Fibroblast of skin of abdomen (primary cell): ENCODE measurements at regions not wholly inside any gene's neighbourhood (a gene's known extent, or its start where the extent isn't known, plus 50 kb on each side); places are given as distances from the start of the nearest gene placed in this dataset.
"Not testable (repeated sequence)": the region's sequence is repeated elsewhere in the genome, so short reads cannot be mapped to it uniquely, and the experiment has no call there.

Experiments
- DNase-seq: peaks from one replicate; pipeline ENCODE4 v3.0.0-alpha.2; 2013

DNA sequence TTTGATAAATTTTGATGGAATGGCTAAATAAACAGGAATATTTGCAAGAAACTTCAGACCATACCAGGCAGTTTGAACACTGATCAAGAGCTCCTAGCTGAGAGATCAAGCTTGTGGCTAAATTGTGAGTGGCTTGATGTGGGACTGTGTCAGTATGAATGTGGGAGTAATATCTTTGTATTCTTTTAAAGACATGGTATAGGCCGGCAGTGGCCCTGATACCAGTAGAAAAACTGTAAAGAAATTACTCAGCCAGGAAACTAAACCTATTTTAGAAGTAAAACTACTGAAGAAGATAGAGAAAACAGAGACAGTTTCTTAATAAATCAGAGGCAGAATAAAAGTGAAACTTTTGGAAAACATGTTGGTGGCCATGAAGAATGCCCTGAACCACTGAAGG lies 608.4 kb upstream of the SYNCRIP start:
- DNase-seq, result no peak

DNA sequence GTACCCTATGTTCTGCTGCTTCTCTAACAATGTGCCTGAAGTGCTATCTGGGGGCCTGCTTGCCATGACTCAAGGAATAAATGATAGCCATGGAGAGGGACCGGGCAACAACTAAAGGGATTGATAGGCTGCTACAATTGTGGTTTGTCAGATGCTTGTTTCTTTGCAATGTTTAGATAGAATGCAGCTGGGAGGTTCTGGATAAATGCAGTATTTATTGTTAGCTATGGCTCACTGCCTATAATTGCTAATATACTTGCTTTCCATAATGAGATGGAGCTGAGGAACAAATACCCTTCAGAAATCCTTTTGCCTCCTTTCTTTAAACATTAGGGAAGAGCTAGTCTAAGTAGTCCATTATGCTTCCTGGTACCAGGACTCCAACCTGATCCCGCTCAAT lies 575.2 kb upstream of the SYNCRIP start:
- DNase-seq, result no peak

DNA sequence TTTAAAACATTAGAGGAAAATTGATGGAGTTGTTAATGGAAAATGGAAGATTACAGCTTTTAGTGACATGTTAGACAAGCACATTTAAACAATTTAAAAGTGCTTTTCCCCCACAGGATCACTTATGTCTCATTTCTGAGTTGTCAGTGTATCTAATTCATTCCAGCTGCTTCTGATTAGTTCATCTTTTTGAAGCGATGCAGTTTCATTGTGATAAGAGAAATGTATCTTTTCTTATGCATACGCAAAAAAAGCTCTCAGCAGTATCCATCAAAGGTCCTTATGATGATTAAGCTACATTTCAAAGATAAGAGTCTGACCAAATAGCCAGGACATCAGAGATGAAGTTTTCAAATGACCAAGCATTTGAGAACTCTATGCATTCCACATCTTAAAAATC lies 572.6 kb upstream of the SYNCRIP start:
- DNase-seq, result no peak

DNA sequence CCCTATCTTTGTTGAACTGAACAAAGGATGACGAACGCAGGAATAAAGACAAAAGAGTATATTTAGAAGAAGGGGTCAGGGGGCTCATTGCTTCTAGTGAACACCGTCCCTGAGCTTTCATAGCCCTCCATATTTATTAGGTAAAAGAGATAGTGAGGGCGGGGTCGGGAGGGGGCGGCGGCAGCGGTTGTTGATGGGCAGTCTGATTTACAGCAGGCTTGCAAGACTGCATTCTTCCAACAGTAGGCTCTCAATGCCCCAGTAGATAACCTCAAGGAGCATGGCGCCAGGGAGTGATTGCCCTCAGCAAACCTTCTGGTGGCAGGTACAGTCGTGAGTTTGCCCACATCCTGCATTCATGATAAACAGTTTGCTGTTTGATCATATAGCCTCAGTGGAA lies 563.3 kb upstream of the SYNCRIP start:
- no peak for DNase-seq

DNA sequence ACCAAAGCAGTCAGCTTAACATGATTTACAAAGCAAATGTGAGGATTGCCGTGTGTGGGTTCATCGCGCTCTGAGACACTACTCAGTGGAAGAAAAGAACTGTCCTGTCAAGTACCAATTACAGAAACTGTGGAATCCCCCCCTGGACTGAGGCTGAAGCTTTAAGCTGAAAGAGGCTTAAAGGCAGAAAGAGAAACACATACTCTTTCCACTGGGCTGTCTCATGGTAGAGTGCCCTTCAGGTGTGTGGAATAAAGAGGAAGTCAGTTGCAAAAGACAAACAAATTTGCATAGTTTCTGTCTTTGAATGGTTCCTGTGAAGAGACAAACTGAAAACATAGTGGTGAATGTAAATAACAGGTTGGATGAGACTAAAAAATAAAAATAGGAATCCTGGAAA lies 560.4 kb upstream of the SYNCRIP start:
- no peak for DNase-seq

DNA sequence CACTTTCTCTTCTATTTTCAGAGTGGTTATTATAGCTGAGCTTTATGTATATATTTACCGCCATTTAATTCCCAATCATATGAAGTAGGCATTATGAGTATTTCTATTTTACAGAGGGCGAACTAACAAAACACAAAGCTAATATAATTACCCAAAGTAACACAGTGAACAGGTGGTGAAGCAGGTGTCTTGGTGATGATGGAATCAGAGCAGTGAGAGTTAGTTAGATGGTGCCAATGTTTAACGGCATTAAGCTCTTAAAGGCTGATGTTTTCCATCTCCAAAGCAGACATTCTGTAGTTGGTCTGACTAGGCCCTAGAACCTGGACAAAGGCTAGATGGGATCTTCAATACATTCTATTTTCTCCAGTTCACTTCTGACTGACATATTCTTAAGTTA lies 551.1 kb upstream of the SYNCRIP start:
- DNase-seq, result no peak

DNA sequence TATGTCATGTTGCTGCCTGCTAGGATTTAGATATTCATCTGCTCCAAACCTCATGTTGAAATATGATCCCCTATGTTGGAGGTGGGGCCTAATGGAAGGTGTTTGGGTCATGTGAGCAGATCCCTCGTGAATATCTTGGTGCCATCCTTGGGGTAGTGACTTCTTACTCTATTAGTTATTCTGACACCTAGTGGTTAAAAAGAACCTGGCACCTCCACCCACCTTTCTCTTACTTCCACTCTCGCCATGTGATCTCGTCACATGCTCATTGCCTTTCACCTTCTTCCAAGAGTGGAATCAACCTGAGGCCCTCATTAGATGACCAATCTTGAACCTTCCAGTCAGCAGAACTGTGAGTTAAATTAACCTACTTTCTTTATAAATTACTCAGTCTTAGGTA lies 549.4 kb upstream of the SYNCRIP start:
- no peak for DNase-seq

DNA sequence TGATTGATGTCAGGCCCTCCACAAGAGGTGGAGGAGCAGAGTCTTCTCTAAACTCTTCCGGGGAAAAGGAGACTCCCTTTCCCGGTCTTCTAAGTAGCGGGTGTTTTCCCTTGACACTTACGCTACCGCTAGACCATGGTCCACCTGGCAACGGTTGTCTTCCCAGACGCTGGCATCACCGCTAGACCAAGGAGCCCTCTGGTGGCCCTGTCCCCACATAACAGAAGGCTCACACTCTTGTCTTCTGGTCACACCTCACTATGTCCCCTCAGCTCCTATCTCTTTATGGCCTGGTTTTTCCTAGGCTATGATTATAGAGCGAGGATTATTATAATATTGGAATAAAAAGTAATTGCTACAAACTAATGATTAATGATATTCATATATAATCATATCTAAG lies 532.5 kb upstream of the SYNCRIP start:
- DNase-seq, result not testable (repeated sequence)

DNA sequence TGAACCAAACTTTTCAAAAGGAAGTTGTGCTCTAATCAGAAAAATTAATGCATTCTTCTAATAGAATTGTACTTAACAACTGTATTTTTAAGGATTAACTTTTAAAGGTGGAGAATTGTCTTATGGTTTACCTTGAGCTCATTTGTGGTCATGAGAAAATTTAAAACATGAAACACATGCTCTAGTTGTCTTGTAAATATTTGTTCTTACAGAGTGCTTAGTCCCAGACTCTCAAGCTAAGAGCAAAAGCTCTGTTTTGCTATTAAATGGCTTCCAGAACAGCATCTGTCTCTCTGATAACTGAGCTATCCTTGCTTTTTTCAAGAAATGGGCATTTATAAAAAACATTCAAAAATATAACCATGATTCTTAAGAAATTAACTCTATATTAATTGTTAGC lies 512.2 kb upstream of the SYNCRIP start:
- no peak for DNase-seq

DNA sequence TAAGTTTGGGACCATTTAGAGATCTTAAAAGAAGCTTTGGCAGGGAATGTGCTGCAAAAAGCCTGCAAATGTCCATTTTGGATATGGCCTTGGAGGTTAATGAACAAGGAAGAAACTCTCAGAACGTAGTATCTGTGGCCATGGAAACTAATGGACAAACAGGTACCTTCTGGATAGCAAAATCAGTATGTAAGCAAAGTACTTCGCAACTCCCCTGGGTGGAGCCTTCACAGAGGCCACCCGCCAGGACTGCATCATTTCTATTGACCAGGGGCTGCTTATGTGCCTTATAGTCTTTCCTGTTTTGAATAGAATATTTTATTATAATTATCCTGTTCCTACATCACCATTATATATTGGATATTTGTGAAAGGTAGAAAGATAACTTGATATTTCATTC lies 510.8 kb upstream of the SYNCRIP start:
- DNase-seq, result no peak

DNA sequence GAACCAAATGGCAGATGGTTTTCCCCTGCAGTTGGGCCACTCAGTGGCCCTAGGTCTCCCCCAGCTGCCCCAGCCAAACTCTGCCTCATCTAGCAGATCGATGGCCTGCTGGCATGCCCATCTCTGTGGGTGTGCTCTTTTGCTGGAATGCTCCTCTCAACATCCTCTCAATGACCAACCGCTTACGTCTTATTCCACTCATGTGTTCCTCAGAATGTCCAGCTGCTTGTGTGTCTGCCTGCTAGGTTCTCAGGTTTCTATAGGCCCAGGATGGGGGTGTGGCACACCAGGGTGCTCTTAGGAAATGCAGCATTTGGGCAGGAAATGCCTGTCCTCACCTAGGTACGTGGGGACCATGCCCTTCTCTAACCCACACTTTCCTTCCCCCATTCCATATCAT lies 509.9 kb upstream of the SYNCRIP start:
- no peak for DNase-seq

DNA sequence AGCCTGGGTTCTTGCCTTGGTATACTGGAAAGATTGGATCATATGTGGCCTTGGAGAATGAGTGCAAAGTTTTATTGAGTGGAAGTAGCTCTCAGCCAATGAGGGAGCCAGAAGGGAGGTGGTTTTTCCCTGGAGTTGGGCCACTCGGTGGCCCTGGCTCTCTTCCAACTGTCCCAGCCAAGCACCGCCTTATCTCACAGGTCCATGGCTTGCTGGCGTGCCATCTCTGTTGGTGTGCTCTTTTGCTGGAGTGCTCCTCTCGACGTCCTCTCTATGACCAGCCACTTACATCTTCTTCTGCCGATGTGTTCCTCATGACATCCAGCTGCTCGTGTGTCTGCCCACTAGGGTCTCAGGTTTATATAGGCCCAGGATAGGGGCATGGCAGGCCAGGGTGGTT lies 505.9 kb upstream of the SYNCRIP start:
- DNase-seq, result no peak

DNA sequence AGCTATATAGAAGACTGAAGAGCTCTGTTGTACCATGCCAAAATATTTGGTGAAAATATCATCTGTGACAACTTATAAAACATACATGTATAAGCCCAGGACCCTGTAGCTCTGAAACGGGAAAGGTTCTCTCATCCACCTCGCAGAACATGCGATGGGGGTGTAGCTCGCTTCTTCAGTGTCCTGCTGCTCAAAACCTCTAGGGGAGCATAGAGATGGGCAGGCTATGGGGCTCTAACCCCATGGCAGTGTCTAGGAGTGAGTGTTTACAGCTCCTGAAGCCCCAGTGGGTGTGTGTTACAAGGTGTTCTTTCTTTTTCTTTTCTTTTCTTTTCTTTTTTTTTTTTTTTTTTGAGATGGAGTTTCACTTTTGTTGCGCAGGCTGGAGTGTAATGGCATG lies 505.2 kb upstream of the SYNCRIP start:
- DNase-seq, result no peak

DNA sequence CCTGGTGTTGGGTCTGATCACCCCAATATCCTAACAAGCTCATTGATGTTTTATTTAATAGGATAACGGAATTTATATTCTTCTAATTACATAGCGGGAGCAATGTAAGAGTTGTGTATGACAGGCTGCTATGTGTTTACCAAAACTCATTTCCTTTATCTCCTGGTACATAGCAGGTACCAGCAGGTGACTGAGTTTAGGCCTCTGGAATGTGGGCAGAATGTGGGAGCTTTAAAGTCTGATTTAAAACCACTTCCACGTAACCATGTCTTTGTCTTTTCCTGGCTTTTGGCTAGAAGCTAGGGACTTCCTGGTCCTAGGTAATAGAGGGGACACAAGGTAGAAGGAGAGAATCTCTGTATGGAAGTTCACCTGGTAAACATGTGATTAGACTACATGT lies 504.6 kb upstream of the SYNCRIP start:
- DNase-seq, result no peak

DNA sequence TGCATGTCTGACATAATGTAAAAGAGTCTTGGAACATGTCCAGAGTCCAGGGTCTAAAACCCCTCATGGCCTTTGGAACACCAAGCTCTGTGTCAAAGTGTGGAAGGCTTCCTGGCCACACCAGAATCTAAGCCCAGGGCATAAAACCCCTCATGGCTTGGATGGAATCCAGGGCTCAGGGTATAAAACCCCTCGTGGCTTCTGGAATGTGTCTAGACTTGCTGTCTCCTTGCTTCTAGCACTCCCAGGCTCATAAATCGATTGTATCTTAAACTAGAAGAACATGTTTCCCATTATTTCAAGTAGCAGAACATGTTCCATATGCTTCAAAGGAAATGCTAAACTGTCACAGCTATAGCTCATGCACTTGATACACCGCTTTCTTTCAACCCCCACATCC lies 504.1 kb upstream of the SYNCRIP start:
- not testable (repeated sequence) for DNase-seq

DNA sequence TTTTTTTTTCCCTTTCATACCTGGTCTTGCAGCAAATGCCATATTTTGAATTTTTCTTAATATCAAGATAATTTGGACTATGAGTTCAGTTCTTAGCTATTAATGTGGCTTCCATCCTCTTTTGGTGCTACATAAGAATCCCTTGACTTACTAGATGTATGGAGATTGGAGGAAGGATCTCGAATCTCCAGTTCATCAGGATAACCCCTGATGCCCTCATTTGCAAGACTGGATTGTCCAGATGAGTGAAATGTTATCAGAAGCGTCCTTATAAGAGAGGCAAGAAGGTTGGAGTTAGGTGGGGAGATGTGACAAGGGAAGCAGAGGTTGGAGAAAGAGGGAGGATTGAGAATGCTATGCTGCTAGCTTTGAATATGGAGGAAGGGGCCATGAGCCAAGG lies 499.6 kb upstream of the SYNCRIP start:
- DNase-seq, result no peak

DNA sequence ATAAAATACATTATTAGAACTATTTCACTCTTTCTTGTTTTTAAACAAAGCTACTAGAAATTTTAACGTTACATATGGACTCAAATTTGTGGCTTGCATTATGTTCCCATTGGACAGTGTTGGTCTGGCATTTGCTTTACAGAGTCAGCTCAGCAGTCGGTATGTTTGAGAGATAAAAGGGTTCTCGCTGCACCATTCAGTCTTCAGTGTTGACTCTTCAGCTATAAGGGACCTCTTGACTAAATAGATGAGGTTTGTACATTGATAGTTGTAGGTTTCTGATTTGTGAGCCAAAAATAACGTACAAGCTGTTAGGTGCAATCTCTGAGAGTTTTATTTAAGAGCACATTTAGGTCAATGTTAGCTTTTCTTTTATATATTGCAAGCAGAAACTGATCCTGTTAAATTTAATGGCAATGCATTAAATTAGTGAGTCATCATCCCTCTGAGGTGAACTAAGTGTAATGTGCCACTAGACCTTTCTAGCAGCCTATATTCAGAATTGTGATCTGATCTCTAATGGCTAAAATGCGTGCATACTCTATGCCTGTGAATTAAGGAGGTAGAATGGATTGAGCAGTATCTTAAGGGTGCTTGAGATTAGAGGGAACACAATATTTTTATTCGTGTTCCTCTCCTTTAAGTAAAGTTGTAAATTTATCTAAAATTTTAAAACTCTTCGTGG lies 485.6 kb upstream of the SYNCRIP start:
- DNase-seq, result no peak

DNA sequence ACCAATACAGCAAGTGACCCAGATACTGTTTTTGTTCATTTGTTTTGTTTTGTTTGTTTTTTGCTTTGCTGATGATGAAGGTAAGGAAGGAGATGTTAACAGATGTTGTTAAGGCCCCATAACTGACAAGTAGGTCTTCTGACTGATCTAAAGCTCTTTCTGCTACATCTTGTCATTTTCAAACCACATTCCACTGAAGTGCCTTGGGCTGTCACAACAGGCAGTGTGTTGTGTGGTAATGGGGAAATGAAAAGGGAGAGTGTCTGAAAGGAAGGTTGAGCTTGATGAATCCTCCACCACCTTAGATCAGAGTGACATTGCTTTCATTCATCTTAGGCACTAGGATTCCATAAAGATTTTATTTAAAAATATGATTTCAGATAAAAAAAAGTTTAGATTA lies 479.4 kb upstream of the SYNCRIP start:
- DNase-seq, result no peak

DNA sequence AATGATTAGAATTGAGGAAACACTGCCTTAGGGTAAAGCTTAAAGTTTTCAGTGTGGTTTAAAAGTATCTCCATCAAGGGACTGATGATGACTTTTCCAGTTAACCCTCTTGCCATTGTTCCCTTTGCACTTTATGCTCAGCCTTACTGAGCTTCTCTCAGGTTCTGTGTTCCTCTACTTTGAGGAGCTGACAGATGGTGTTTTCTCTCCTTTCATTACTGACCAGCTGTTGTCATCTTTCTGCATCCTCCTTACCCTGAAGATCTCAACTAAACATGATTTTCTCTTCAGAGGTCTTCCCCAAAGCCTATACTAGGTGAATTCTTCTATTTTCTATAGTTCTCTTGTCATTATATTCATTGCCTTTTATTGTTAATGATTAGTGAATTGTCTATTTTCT lies 475.6 kb upstream of the SYNCRIP start:
- DNase-seq, result no peak

DNA sequence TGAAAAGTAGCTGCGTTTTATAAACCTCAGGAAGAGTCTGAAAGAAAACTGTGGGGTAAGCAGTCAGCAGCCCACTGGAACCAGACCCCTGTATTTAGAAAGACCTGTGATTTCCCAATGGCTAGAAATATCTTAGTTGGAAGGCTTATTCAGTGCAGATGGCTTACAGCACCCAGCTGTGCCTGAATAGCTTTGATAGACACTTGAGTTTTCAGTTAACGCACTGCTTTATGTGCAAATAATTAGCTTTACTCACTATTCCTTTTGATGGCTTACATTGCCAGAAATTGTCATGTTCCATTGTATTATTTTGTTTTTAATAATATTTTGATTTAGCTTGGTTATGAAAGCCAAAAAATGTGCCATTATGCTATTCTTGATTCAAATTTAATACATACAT lies 465.3 kb upstream of the SYNCRIP start:
- DNase-seq, result no peak

DNA sequence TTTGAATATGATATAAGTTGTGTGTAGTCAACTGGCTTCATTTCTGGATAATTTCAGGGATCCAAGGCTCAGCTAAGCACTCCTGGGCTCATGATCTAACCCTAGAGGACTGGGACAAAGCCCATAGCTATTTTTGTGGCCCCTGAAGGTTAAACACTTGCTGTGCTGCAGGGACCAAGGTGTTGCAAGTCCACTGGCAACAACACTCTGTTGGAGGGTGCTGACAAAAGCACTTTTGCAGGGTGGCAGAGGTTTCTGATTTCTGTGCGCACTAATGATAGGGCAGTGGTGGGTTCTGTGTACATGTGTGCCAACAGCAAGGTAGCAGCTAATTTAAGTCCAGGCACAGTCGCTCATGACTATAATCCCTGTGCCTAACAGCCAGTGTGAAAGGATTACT lies 445.3 kb upstream of the SYNCRIP start:
- DNase-seq, result no peak

DNA sequence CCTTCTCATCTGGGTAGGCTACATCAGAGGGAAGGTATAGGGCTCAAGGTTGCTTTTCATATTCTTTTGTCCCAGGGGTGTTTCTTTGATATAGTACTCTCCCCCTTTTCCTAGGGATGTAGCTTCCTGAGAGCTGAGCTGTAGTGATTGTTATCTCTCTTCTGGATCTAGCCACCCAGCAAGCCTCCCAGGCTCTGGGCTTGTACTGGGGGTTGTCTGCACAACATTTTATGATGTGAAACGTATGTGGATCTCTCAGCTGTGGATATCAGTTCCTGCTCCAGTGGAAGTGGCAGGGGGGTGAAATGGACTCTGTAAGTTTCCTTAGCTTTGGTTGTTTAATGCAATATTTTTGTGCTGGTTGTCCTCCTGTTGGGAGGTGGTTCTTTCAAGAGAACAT lies 437.3 kb upstream of the SYNCRIP start:
- DNase-seq, result no peak

DNA sequence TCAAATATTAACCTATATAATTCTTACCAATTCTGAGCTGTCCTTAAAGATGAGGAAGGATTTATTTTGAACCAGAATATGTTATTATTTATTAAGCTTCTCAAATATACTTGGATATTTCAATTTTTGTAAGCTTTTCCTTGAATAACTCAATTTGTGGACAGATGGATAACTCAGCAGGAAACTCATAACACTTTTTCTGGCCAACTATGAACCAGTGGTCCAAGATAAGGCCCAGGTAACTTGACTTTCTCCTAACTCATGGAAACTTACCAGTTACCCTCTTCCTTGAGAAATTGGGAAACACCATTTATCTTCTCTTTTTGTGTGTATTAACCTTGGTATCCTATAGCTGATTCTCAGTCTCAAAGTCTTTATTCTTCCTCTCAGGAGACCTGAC lies 427.5 kb upstream of the SYNCRIP start:
- DNase-seq, result no peak

DNA sequence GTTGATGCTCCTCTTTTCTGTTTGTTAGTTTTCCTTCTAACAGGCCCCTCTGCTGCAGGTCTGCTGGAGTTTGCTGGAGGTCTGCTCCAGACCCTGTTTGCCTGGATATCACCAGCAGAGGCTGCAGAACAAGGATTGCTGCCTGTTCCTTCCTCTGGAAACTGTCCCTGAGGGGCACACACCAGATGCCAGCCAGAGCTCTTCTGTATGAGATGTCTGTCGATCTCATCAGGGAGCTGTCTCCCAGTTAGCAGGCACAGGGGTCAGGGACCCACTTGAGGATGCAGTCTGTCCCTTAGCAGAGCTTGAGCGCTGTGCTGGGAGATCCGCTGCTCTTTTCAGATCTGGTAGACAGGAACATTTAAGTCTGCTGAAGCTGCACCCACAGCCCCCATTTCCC lies 422.3 kb upstream of the SYNCRIP start:
- DNase-seq, result not testable (repeated sequence)

DNA sequence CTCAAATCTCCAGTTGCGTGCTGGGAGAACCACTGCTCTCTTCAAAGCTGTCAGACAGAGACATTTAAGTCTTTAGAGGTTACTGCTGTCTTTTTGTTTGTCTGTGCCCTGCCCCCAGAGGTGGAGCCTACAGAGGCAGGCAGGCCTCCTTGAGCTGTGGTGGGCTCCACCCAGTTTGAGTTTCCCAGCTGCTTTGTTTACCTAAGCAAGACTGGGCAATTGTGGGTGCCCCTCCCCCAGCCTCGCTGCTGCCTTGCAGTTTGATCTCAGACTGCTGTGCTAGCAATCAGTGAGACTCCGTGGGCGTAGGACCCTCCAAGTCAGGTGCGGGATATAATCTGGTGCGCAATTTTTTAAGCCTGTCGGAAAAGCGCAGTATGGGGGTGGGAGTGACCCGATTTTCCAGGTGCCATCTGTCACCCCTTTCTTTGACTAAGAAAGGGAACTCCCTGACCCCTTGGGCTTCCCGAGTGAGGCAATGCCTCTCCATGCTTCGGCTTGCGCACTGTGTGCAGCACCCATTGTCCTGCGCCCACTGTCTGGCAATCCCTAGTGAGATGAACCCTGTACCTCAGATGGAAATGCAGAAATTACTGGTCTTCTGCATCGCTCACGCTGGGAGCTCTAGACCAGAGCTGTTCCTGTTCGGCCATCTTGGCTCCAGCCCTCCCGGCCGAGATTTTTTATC lies 414.8 kb upstream of the SYNCRIP start:
- DNase-seq, result not testable (repeated sequence)
